ENCODE measurements at regions not wholly inside any gene's neighbourhood (a gene's known extent, or its start where the extent isn't known, plus 50 kb on each side); places are given as distances from the start of the nearest gene placed in this dataset.
"Not testable (repeated sequence)": the region's sequence is repeated elsewhere in the genome, so short reads cannot be mapped to it uniquely, and the experiment has no call there.

- no peak for DNase-seq
- in situ Hi-C loops (cut with MboI; ENCODE audit: low pct_unique_long_range_greater_than_20kb, low sequenced_read_pairs): no loop called here
Observed at GRCh38 chr6:71645299-71645698, 241.1 kb upstream of the RIMS1 start.

GRCh38 chr6:71649915-71650314 lies 236.4 kb upstream of the RIMS1 start:
- DNase-seq: no peak
- in situ Hi-C loops (cut with MboI; ENCODE audit: low pct_unique_long_range_greater_than_20kb, low sequenced_read_pairs): no loop called here

DNA sequence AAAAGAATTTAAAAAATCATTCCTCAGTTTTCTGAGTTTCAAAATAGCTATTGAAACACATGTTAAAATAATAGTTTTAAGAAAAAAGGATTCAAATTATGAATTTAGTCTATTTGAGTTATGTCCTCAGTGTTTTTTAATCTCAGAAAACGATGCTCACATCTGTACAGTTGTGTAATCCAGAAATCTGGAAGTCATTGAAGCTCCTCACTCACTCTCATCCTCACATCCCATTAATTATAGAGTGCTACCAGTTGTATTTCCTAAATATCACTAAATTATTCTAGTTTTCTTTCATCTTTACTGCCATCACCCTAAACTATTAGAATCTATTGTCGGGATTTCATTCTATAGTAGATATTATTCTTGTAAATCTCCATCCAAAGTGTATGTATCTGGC lies 234.7 kb upstream of the RIMS1 start:
- in situ Hi-C loops (cut with MboI; ENCODE audit: low pct_unique_long_range_greater_than_20kb, low sequenced_read_pairs): no loop called here
- DNase-seq: no peak

- in situ Hi-C loops (cut with MboI; ENCODE audit: low pct_unique_long_range_greater_than_20kb, low sequenced_read_pairs): no loop called here
- no peak for DNase-seq
Observed at GRCh38 chr6:71656121-71656520, 230.2 kb upstream of the RIMS1 start.

DNA sequence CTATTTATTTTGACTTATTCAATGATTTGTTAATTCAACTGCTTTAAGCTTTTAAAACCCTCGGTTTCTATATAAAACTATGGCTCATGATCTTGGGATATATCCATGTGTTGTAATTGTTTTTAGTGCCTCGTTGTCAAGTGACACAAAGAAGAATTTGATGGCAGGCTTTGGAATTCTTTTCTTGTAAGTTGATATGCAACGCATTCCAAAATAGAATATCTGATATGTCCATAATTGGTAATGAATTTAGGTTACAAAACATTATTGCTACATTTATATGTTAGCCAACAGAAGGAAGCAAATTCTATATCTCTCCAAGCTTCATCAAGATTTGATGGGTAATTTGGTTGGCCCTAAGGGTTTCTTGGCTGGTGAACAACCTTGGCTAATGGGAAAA lies 220.4 kb upstream of the RIMS1 start:
- DNase-seq: no peak
- in situ Hi-C loops (cut with MboI; ENCODE audit: low pct_unique_long_range_greater_than_20kb, low sequenced_read_pairs): no loop called here

GRCh38 chr6:71672876-71673275 lies 213.5 kb upstream of the RIMS1 start:
- DNase-seq: no peak
- in situ Hi-C loops (cut with MboI; ENCODE audit: low pct_unique_long_range_greater_than_20kb, low sequenced_read_pairs): no loop called here

DNA sequence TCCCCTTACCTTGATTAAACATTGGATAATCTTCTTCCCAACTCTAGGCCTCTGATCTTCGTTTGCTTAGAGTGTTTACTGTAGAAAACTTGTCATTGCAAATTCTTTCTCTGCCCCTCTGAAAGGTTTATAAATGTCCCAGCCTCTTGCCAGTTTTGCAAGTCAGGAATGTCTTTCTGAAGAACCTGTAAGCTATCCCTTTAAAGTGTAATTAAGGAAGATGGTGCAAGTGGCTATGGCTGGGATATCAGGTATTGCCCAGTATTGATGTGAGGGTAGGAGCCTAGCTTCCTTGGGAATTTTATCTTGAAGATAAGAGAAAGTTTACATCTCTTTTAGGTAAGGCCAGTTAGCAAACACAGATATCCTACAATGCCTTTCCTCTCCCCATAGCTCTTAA lies 211.0 kb upstream of the RIMS1 start:
- no peak for DNase-seq
- in situ Hi-C loops (cut with MboI; ENCODE audit: low pct_unique_long_range_greater_than_20kb, low sequenced_read_pairs): no loop called here

DNA sequence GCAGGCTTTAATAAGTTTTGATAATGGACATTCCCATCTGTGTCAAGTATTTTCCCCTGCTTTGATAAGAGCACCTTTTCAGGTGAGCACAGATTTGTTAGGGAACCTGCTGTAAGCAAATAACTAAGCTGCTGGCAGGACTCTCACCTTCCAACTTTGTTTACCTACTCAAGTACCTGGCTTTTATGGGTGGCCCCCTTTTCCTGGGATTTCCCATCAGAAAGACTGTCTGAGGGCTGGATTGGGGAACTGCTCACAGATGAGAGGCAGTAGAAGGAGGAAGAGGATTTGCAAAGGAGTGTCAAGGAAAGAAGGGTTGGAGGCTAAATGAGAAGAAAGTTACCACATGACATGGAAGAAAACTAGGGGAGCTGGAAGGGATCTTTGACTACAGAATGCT lies 210.1 kb upstream of the RIMS1 start:
- in situ Hi-C loops (cut with MboI; ENCODE audit: low pct_unique_long_range_greater_than_20kb, low sequenced_read_pairs): no loop called here
- no peak for DNase-seq

DNA sequence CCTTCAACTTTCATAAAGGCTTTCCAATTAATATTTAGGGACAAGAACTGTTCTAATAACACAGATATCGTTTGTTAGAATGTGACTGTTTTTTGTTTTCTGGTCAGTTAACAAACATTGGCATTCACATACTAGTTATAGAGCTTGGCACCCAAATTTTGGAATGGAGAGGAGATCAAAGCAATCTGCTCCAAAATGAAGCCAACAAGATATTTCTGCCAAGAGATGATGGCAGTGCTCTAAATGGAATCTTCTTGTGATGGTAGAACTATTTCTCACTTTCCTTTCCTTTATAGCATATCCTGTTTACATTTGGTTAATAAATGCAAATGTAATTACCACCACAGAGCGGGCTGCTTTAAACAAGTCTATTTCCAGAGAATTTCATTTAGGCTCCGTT lies 208.3 kb upstream of the RIMS1 start:
- in situ Hi-C loops (cut with MboI; ENCODE audit: low pct_unique_long_range_greater_than_20kb, low sequenced_read_pairs): no loop called here
- DNase-seq: no peak

GRCh38 chr6:71681234-71681867 lies 205.0 kb upstream of the RIMS1 start:
- no peak for DNase-seq
- in situ Hi-C loops (cut with MboI; ENCODE audit: low pct_unique_long_range_greater_than_20kb, low sequenced_read_pairs): no loop called here

- in situ Hi-C loops (cut with MboI; ENCODE audit: low pct_unique_long_range_greater_than_20kb, low sequenced_read_pairs): not testable (repeated sequence)
Observed at GRCh38 chr6:71686021-71686677, 200.2 kb upstream of the RIMS1 start.

DNA sequence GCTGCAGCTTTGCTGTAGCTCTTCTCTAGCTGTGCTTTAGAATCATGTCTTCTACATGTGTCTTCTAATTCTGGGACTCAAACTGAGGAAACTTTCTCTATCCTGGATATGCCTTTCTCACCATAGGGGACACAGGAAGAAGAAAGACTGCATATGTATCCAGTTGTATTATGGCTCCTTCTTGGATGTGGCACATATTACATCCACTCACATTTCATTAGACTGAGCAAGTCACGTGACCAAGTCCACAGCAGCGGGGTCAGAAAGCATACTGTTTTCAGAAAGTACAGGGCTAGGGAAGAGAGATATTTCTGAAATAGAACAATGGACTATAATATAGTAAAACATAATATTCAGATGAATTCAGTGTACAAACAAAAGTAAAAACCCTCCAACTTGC lies 187.6 kb upstream of the RIMS1 start:
- DNase-seq: no peak
- in situ Hi-C loops (cut with MboI; ENCODE audit: low pct_unique_long_range_greater_than_20kb, low sequenced_read_pairs): no loop called here

More at GRCh38 chr6:71686021-71686677, 200.2 kb upstream of the RIMS1 start:
- not testable (repeated sequence) for DNase-seq

GRCh38 chr6:71706523-71706922 lies 179.8 kb upstream of the RIMS1 start:
- DNase-seq: no peak
- in situ Hi-C loops (cut with MboI; ENCODE audit: low pct_unique_long_range_greater_than_20kb, low sequenced_read_pairs): no loop called here

- DNase-seq: no peak
- in situ Hi-C loops (cut with MboI; ENCODE audit: low pct_unique_long_range_greater_than_20kb, low sequenced_read_pairs): no loop called here
Observed at GRCh38 chr6:71707059-71707458, 179.3 kb upstream of the RIMS1 start.

DNA sequence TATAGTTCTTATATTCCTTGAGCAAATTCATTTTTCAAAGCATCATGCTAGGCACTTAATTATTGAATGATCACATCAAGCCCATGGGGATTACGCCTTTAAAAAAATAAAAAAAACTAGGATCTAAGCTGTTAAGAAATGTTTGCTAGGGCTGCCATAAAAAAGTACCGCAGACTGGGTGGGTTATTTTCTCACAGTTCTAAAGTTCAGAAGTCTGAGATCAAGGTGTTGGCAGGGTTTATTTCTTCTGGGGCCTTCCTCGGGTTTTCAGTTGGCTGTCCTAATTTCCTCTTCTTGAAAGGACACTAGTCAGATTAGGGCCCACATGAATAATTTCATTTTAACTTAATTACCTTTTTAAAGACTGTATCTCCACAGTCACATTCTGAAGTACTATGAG lies 165.6 kb upstream of the RIMS1 start:
- no peak for DNase-seq
- in situ Hi-C loops (cut with MboI; ENCODE audit: low pct_unique_long_range_greater_than_20kb, low sequenced_read_pairs): no loop called here

DNA sequence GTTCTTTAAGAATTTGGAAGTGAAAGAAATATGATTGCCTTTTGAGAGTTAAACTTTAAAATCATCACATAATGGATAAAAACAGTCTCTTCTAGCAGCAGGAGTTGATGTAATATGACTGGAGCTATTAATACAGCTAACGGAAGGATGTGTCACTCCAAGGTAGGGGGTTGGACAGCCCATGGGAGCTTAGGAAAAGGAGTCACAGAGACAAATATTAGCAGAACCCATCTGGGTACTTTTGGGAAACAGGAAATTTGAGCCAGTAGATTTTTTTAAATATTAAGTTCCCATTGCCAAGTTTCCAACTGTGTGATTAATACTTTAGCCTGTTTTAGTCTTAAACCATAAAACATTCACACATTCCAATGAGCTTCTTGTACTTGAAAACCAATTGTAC lies 164.7 kb upstream of the RIMS1 start:
- in situ Hi-C loops (cut with MboI; ENCODE audit: low pct_unique_long_range_greater_than_20kb, low sequenced_read_pairs): no loop called here
- DNase-seq: no peak

DNA sequence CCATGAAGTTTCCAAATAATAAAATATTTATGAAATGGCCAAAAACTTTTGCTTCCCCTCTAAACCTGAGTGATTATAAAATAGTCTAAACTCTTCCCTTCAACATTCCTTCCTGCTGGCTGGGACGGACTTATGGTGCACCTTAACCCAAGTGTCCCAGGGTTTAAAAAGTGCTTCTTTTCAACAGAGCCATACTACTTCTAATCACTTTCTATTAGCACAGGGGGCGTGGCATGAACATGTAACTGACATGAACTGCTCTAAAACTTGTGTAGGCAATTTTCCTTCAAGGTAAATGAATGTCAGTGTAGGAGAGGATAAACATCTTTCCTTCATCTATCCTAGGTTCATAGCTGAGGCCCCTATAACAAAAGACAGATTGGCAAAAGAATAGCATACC lies 163.6 kb upstream of the RIMS1 start:
- in situ Hi-C loops (cut with MboI; ENCODE audit: low pct_unique_long_range_greater_than_20kb, low sequenced_read_pairs): no loop called here
- no peak for DNase-seq

DNA sequence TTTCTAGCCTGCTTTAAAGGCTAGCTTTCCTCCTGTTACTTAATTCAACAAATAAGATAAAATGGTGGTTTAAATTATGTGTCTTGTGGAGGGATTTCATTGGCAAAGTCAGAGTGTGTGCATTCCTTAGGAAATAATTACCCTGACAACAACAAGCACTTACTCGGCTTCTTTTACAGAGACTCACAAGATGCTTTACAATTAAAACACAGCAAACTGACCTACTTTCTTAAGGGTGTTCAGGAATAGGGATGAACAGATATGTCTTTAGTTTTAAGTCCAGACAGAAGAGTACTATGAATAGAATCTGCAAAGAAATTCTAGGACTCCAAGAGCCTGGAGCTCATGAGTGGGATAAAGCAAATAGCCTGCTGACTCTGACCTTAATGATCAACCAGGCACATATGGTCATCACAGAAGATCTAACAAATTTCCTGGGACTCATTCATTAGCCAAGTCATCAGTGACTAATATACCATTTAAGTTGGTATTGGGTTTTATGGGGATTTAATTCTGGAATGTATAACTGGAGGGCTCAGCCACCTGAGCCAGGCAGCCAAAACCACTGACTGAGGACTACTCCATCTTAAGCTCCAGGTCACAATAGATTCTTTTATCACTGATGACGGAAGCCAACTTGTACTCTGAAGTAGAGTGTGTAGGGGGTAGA lies 161.8 kb upstream of the RIMS1 start:
- no peak for DNase-seq
- in situ Hi-C loops (cut with MboI; ENCODE audit: low pct_unique_long_range_greater_than_20kb, low sequenced_read_pairs): no loop called here

DNA sequence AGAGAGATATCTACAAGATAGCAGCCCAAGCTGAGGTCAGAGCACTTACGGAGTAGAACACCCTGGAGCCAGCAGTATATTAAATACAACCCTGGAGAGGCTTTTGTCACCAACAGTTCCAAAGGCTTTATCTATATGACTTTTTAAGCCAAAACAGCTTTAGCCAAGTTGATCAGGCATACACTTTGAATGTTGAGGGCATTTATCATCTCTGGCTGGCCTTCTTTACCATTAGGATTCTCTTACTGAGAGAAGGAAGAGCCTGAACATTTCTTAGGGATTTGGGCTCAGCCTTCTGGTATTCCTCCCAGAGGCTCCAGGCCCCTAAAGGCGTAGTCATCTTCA lies 161.3 kb upstream of the RIMS1 start:
- DNase-seq: no peak
- in situ Hi-C loops (cut with MboI; ENCODE audit: low pct_unique_long_range_greater_than_20kb, low sequenced_read_pairs): no loop called here

DNA sequence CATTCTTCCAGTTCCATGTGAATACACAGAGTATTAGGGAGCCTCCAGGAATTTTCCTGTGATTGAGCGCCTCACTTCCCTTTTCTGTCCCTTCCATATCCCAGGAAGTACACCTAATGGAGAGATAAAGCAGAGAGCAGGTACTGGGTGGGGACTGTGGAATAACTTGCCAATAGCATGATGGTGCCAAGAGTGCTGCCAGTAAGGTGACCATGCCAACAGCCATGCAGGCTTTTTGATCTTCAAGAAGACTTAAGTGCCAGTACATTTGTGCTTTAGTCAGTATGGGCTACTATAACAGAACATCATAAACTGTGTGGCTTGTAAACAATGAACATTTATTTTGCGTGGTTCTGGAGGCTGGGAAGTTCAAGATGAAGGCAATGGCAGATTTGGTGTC lies 160.2 kb upstream of the RIMS1 start:
- in situ Hi-C loops (cut with MboI; ENCODE audit: low pct_unique_long_range_greater_than_20kb, low sequenced_read_pairs): no loop called here
- DNase-seq: no peak

Data from KBM-7 (cell line).